GM12873 (cell line): ENCODE measurements at regions not wholly inside any gene's neighbourhood (a gene's known extent, or its start where the extent isn't known, plus 50 kb on each side); places are given as distances from the start of the nearest gene placed in this dataset.

Source experiments
- TF ChIP-seq, protein P1 (sequence below): IDR thresholded peaks from 2 replicates; pipeline ENCODE4 v1.5.1; 2012; ENCODE audit warnings: low read depth, mild to moderate bottlenecking, moderate library complexity, low read length, control low read depth; ENCODE audit not compliant: insufficient read depth; ENCODE audit errors: missing control alignments

- TF ChIP-seq, protein P1, sequence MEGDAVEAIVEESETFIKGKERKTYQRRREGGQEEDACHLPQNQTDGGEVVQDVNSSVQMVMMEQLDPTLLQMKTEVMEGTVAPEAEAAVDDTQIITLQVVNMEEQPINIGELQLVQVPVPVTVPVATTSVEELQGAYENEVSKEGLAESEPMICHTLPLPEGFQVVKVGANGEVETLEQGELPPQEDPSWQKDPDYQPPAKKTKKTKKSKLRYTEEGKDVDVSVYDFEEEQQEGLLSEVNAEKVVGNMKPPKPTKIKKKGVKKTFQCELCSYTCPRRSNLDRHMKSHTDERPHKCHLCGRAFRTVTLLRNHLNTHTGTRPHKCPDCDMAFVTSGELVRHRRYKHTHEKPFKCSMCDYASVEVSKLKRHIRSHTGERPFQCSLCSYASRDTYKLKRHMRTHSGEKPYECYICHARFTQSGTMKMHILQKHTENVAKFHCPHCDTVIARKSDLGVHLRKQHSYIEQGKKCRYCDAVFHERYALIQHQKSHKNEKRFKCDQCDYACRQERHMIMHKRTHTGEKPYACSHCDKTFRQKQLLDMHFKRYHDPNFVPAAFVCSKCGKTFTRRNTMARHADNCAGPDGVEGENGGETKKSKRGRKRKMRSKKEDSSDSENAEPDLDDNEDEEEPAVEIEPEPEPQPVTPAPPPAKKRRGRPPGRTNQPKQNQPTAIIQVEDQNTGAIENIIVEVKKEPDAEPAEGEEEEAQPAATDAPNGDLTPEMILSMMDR = no peak
Observed at GRCh38 chr10:117946525-117947070, 100.1 kb downstream of the RAB11FIP2 start.

DNA sequence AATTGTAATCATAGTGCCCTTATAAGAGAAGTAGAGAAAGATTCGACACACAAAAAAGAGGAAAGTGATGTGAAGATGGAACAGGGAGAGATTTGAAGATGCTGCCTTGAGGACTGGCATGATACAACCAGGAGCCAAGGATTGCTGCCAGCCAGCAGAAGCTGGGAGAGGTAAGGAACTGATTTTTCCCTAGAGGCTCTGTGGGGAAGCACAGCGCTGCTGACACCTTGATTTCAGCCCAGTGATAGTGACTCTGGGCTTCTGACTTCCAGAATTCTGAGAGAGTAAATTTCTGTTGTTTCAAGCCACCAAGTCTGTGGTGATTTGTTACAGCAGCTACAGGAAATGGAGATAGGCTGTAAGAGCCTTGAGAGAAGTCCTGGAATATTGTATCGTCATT, 98.2 kb downstream of the RAB11FIP2 start:
- TF ChIP-seq, protein P1 = no peak

DNA sequence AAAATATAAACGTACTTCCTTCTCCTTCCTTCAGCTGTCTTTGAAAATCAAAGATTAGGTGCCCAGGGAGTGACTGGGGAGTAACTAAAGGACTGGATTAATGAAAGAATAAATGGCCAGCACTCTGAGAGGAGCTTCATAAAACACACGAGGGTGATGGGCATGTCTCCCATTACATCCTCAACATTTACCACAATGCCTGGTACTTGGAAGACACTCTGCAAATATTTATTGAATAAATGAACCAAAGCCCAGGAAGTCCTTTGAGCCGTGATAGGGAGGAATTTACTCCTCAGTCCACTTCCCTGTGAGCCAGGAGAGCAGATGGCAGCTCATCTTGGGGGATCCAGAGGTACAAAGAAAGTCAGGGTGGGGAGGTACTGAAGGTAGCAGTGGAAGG, 96.3 kb downstream of the RAB11FIP2 start:
- TF ChIP-seq, protein P1 = no peak
